ENCODE measurements at regions not wholly inside any gene's neighbourhood (a gene's known extent, or its start where the extent isn't known, plus 50 kb on each side); places are given as distances from the start of the nearest gene placed in this dataset.

- TF ChIP-seq CTCF (IDR thresholded peaks at IDR 0.05; ENCODE audit: insufficient read depth, low read depth, low read length) (no peak), EZH2 (IDR thresholded peaks at IDR 0.05; ENCODE audit: insufficient read depth, low read length) (no peak)
These were observed 86.1 kb upstream of the BZW1 start for GRCh38 chr2:200725596-200725995.

Measured in astrocyte (in vitro differentiated cells and primary cell).